DND-41 (cell line): ENCODE measurements at regions not wholly inside any gene's neighbourhood (a gene's known extent, or its start where the extent isn't known, plus 50 kb on each side); places are given as distances from the start of the nearest gene placed in this dataset.

Experiments
- ATAC-seq: fragments of 200-7000 bp; cut with Tn5 transposase; 3 replicates; pipeline ENCODE4 v1.9.1; 2021; ENCODE audit warnings: low read depth; ENCODE audit not compliant: insufficient read depth
- DNase-seq: peaks from one replicate; pipeline ENCODE4 v3.0.0-alpha.2; 2020
- H2AFZ ChIP-seq: 2 replicates; pipeline ENCODE4 v1.6.0; 2012; ENCODE audit warnings: low read depth, low read length
- H3K27ac ChIP-seq: 2 replicates; pipeline ENCODE4 v1.5.1; 2012; ENCODE audit warnings: low read length, inconsistent platforms
- H3K27me3 ChIP-seq: fragments of 200-600 bp; sonication (generic); 2 replicates; pipeline ENCODE4 v1.6.0; 2012; ENCODE audit warnings: low read length, mild to moderate bottlenecking, inconsistent platforms; ENCODE audit not compliant: insufficient read depth, poor library complexity
- H3K36me3 ChIP-seq: 2 replicates; pipeline ENCODE4 v1.5.1; 2012; ENCODE audit warnings: low read length, inconsistent platforms; ENCODE audit not compliant: insufficient read depth
- H3K4me1 ChIP-seq: 2 replicates; pipeline ENCODE4 v1.5.1; 2012; ENCODE audit warnings: mild to moderate bottlenecking, low read length; ENCODE audit not compliant: insufficient read depth
- H3K4me2 ChIP-seq: 2 replicates; pipeline ENCODE4 v1.6.0; 2012; ENCODE audit warnings: mild to moderate bottlenecking, moderate library complexity, low read length, inconsistent platforms; ENCODE audit not compliant: insufficient read depth
- H3K4me3 ChIP-seq, 2 experiments: fragments of 200-600 bp in 1 of 2; shearing (Covaris generic) in 1 of 2; 2 replicates each; pipeline ENCODE4 v1.5.1; 2012 to 2016; ENCODE audit warnings: inconsistent platforms in 2 of 2, low read length in 2 of 2, mild to moderate bottlenecking in 2 of 2, low read depth in 1 of 2, moderate library complexity in 1 of 2
- H3K79me2 ChIP-seq: 2 replicates; pipeline ENCODE4 v1.6.0; 2012; ENCODE audit warnings: low read length, inconsistent platforms; ENCODE audit not compliant: insufficient read depth
- H3K9ac ChIP-seq: 2 replicates; pipeline ENCODE4 v1.6.0; 2012; ENCODE audit warnings: low read depth, mild to moderate bottlenecking, inconsistent platforms, low read length, moderate library complexity
- H3K9me3 ChIP-seq: 2 replicates; pipeline ENCODE4 v1.5.1; 2012; ENCODE audit warnings: low read length, moderate library complexity, mild to moderate bottlenecking, inconsistent platforms; ENCODE audit not compliant: insufficient read depth, severe bottlenecking
- H4K20me1 ChIP-seq: 2 replicates; pipeline ENCODE4 v1.6.0; 2012; ENCODE audit warnings: low read length; ENCODE audit not compliant: insufficient read depth
- EZH2 ChIP-seq: IDR thresholded peaks from 3 replicates; pipeline ENCODE4 v1.6.1; 2012; ENCODE audit warnings: borderline replicate concordance, low read depth, mild to moderate bottlenecking, moderate library complexity, low read length, inconsistent platforms; ENCODE audit not compliant: severe bottlenecking
- TF ChIP-seq, protein P1 (sequence below): IDR thresholded peaks from 2 replicates; pipeline ENCODE4 v1.5.1; 2012; ENCODE audit warnings: borderline replicate concordance, low read length, moderate library complexity, mild to moderate bottlenecking; ENCODE audit not compliant: poor library complexity, severe bottlenecking; ENCODE audit errors: extremely low read depth

GRCh38 chr7:96388620-96389383 is 66.9 kb upstream of the SLC25A13 start:
- H3K9ac ChIP-seq, result no peak overlapping the region
- no peaks in the 10 kb centered on the region for H4K20me1 ChIP-seq
- DNase-seq, result no peak
- no peak overlapping the region for H3K4me2 ChIP-seq
- no peaks in the 10 kb centered on the region for H3K27me3 ChIP-seq
- no peak overlapping the region for H3K4me3 ChIP-seq
- no peak for TF ChIP-seq EZH2
- TF ChIP-seq, protein P1, sequence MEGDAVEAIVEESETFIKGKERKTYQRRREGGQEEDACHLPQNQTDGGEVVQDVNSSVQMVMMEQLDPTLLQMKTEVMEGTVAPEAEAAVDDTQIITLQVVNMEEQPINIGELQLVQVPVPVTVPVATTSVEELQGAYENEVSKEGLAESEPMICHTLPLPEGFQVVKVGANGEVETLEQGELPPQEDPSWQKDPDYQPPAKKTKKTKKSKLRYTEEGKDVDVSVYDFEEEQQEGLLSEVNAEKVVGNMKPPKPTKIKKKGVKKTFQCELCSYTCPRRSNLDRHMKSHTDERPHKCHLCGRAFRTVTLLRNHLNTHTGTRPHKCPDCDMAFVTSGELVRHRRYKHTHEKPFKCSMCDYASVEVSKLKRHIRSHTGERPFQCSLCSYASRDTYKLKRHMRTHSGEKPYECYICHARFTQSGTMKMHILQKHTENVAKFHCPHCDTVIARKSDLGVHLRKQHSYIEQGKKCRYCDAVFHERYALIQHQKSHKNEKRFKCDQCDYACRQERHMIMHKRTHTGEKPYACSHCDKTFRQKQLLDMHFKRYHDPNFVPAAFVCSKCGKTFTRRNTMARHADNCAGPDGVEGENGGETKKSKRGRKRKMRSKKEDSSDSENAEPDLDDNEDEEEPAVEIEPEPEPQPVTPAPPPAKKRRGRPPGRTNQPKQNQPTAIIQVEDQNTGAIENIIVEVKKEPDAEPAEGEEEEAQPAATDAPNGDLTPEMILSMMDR, result no peak
- no peak overlapping the region for H3K27ac ChIP-seq
- no peaks in the 10 kb centered on the region for H3K79me2 ChIP-seq
- no peak overlapping the region for H2AFZ ChIP-seq
- no peaks in the 10 kb centered on the region for H3K36me3 ChIP-seq
- ATAC-seq, result no peak
- H3K9me3 ChIP-seq, result no peaks in the 10 kb centered on the region
- H3K4me1 ChIP-seq, result no peaks in the 10 kb centered on the region

DNA sequence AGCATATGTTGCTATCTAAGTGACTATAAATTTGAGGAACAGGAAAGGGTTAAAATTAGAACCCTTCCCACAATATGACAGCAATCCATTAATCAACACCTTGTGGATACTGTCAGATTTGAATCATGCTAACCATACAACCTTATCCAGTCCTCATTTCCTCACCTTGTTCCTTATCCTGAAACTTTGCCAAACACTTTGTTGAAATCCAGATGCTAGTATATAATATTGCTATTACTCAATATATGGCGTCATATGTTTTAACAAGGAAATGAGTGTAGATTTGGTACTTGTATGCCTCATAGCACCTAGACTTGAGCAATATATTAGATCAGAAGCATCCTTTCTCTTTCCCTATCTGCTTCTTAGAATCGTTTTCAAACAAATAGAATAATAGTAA is 66.3 kb upstream of the SLC25A13 start:
- no peak overlapping the region for H2AFZ ChIP-seq
- H3K4me1 ChIP-seq, result no peaks in the 10 kb centered on the region
- no peak overlapping the region for H3K4me3 ChIP-seq
- no peak overlapping the region for H3K4me2 ChIP-seq
- H3K27me3 ChIP-seq, result no peaks in the 10 kb centered on the region
- no peak for TF ChIP-seq EZH2
- TF ChIP-seq, protein P1, result no peak
- no peak overlapping the region for H3K9ac ChIP-seq
- H3K36me3 ChIP-seq, result no peaks in the 10 kb centered on the region
- no peaks in the 10 kb centered on the region for H4K20me1 ChIP-seq
- H3K9me3 ChIP-seq, result no peaks in the 10 kb centered on the region
- no peaks in the 10 kb centered on the region for H3K79me2 ChIP-seq
- DNase-seq, result no peak
- H3K27ac ChIP-seq, result no peak overlapping the region
- ATAC-seq, result no peak

- Histone ChIP-seq H2AFZ (no peak overlapping the region), H3K79me2 (no peaks in the 10 kb centered on the region), H3K27me3 (no peaks in the 10 kb centered on the region), H3K4me1 (no peaks in the 10 kb centered on the region), H3K27ac (no peak overlapping the region), H4K20me1 (no peaks in the 10 kb centered on the region), H3K36me3 (no peaks in the 10 kb centered on the region), H3K9ac (no peak overlapping the region), H3K4me3 (no peak overlapping the region), H3K4me2 (no peak overlapping the region), H3K9me3 (no peaks in the 10 kb centered on the region)
- DNase-seq (peak; percentile 23), ATAC-seq (peak; percentile 80)
- TF ChIP-seq EZH2, result no peak
- TF ChIP-seq, protein P1, result no peak
Observed at GRCh38 chr7:96380111-96380512, 58.2 kb upstream of the SLC25A13 start.
